CD4-positive, alpha-beta T cell treated with Interleukin-15 for 4 hours (primary cell): ENCODE measurements at regions not wholly inside any gene's neighbourhood (a gene's known extent, or its start where the extent isn't known, plus 50 kb on each side); places are given as distances from the start of the nearest gene placed in this dataset.

Experiments
- DNase-seq: peaks from one replicate; pipeline ENCODE4 v3.0.0-alpha.2; 2020; ENCODE audit warnings: low spot score

- no peak for DNase-seq
These were observed 50.7 kb upstream of the TNFRSF21 start for GRCh38 chr6:47360388-47360787.

- DNase-seq = no peak
These were observed 53.3 kb upstream of the TNFRSF21 start for GRCh38 chr6:47362857-47363461.

GRCh38 chr6:47363736-47364135 is 54.0 kb upstream of the TNFRSF21 start:
- DNase-seq = no peak

- no peak for DNase-seq
These were observed 56.7 kb upstream of the TNFRSF21 start for GRCh38 chr6:47366335-47366890.

GRCh38 chr6:47371139-47371869 is 61.6 kb upstream of the TNFRSF21 start:
- no peak for DNase-seq

- no peak for DNase-seq
These were observed 62.2 kb upstream of the TNFRSF21 start for GRCh38 chr6:47371870-47372255.

GRCh38 chr6:47372318-47372717 is 62.6 kb upstream of the TNFRSF21 start:
- DNase-seq = no peak

GRCh38 chr6:47375426-47375825 is 65.7 kb upstream of the TNFRSF21 start:
- DNase-seq = no peak

- DNase-seq = no peak
These were observed 67.2 kb upstream of the TNFRSF21 start for GRCh38 chr6:47376930-47377329.

GRCh38 chr6:47377971-47378370 is 68.3 kb upstream of the TNFRSF21 start:
- DNase-seq = no peak

GRCh38 chr6:47379328-47379727 is 69.6 kb upstream of the TNFRSF21 start:
- DNase-seq = no peak

GRCh38 chr6:47380251-47380650 is 70.5 kb upstream of the TNFRSF21 start:
- DNase-seq = no peak

- no peak for DNase-seq
These were observed 71.3 kb upstream of the TNFRSF21 start for GRCh38 chr6:47381036-47381435.

- DNase-seq = no peak
These were observed 73.7 kb upstream of the TNFRSF21 start for GRCh38 chr6:47383360-47383759.

- no peak for DNase-seq
These were observed 82.0 kb upstream of the TNFRSF21 start for GRCh38 chr6:47391675-47392074.

GRCh38 chr6:47392251-47392650 is 82.5 kb upstream of the TNFRSF21 start:
- no peak for DNase-seq

- no peak for DNase-seq
These were observed 81.1 kb upstream of the CD2AP start for GRCh38 chr6:47396401-47397069.

GRCh38 chr6:47400581-47400980 is 77.0 kb upstream of the CD2AP start:
- DNase-seq = no peak

- DNase-seq = no peak
These were observed 75.5 kb upstream of the CD2AP start for GRCh38 chr6:47402081-47402480.

- DNase-seq = no peak
These were observed 74.5 kb upstream of the CD2AP start for GRCh38 chr6:47403056-47403455.

GRCh38 chr6:47403801-47404200 is 73.8 kb upstream of the CD2AP start:
- DNase-seq = no peak

GRCh38 chr6:47404435-47404834 is 73.2 kb upstream of the CD2AP start:
- no peak for DNase-seq

GRCh38 chr6:47405273-47405672 is 72.3 kb upstream of the CD2AP start:
- DNase-seq = no peak
